ENCODE measurements at regions not wholly inside any gene's neighbourhood (a gene's known extent, or its start where the extent isn't known, plus 50 kb on each side); places are given as distances from the start of the nearest gene placed in this dataset.

DNA sequence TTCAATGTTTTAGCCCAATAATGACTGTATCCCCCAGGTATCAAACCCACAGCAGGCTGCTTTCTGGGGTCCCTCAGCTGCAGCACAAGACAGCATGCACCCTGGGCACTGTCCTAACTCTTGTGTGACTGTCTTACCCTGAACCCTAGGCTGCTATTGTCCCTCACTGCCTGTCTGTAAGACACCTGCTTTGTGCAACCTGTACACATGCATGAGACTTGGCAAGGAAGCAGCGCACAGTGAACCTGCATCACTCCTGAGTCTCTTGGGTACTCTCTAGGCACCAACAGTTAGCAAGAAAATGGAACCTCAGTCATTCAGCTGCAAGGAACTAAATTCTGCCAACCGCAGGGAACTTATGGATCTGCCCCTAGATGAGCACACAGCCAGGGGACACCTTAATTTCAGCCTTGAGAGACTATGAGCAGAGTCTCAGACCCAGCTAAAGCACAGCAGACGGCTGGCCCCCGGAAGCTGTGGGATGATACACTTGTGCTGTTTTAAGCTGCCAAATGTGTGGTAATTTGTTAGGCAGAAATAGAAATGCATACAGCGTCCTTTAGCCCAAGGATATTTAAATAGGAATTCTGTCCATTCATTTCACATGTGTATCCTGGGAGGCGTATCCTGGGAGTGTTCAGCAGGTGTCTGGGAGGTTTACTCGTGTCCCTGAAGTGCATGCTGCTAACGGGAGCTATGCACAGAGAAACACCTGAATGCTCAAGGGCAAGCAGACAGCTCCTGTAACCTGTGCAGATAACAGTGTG lies 223.8 kb downstream of the KLF13 start:
- FAIRE-seq = no peak
- no peak for DNase-seq (ENCODE audit: insufficient read length, low spot score)
- TF ChIP-seq, protein P1, sequence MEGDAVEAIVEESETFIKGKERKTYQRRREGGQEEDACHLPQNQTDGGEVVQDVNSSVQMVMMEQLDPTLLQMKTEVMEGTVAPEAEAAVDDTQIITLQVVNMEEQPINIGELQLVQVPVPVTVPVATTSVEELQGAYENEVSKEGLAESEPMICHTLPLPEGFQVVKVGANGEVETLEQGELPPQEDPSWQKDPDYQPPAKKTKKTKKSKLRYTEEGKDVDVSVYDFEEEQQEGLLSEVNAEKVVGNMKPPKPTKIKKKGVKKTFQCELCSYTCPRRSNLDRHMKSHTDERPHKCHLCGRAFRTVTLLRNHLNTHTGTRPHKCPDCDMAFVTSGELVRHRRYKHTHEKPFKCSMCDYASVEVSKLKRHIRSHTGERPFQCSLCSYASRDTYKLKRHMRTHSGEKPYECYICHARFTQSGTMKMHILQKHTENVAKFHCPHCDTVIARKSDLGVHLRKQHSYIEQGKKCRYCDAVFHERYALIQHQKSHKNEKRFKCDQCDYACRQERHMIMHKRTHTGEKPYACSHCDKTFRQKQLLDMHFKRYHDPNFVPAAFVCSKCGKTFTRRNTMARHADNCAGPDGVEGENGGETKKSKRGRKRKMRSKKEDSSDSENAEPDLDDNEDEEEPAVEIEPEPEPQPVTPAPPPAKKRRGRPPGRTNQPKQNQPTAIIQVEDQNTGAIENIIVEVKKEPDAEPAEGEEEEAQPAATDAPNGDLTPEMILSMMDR (IDR thresholded peaks at IDR 0.05; ENCODE audit: insufficient read depth, missing control alignments) = no peak

DNA sequence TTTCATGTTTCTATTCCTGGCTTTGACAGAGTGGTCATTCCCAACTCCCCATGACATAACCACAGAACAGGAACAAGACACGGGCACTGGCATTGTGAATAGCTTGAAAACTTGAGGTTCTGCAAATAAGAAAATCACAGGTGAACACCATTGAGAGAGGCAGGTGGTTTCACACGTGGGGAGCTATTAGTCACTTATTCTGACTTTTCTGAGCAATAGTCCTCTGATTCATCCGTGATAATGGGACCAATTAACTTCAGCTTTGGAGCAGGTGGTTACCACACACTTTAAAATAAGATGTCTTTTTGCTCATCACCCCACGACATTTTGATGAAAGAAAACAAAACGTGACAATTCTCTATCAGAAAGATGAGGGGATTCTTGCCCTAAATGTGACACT lies 224.7 kb downstream of the KLF13 start:
- TF ChIP-seq, protein P1 (IDR thresholded peaks at IDR 0.05; ENCODE audit: insufficient read depth, missing control alignments) = no peak
- FAIRE-seq = no peak

DNA sequence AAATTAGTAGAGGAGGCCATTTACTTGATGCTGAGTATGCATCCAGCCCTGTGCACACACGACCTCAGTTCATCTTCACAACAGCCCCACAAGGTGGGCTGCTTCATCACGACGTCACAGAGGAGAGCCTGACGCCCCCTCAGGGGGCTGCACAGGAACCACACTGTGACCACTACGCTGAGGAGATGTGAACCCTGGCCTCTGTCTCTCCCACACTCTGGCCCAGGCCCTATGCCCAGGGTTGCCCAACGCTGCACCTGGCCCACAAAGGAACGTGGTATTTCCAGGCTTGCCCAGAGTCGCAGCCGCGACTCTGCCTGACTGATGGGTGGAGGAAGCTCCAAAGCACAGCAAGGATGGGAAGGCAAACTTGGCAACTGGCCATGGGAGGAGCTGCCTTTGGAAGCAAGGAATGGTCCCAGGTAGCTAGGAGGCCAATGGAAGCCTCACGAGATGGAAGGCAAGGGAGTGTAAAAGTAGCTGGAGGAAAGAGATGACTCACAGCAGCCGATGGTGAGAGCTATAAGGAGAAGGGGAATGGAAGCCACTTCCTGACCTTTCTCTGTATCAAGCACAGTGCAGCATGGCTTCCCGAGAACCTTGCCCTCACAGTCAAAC lies 226.0 kb downstream of the KLF13 start:
- TF ChIP-seq, protein P1 (IDR thresholded peaks at IDR 0.05; ENCODE audit: insufficient read depth, missing control alignments) = no peak
- FAIRE-seq (no peak), DNase-seq (ENCODE audit: insufficient read length, low spot score) (no peak)

More for the DNA sequence above, 224.7 kb downstream of the KLF13 start:
- DNase-seq (ENCODE audit: insufficient read length, low spot score) = no peak

DNA sequence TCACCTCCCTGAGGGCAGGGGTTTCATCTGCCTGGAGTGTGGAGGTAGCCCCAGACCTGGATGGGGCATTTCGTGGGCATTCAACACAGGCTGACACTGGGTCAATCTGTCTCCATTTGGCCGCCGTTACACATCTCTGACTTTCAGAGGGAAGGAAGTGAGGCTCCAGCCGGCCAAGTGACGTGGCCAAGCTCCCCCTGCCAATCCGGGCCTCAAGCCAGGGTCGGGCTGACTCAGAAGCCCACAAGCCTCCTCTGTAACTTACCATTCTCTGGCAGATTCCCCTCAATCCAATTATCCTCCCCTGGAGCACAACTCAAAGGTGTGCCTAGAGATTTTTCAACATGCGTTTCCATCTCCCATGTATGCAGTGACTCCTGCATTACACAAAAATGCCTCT lies 227.6 kb downstream of the KLF13 start:
- TF ChIP-seq, protein P1 (IDR thresholded peaks at IDR 0.05; ENCODE audit: insufficient read depth, missing control alignments) = no peak
- no peak for DNase-seq (ENCODE audit: insufficient read length, low spot score)
- FAIRE-seq = no peak

DNA sequence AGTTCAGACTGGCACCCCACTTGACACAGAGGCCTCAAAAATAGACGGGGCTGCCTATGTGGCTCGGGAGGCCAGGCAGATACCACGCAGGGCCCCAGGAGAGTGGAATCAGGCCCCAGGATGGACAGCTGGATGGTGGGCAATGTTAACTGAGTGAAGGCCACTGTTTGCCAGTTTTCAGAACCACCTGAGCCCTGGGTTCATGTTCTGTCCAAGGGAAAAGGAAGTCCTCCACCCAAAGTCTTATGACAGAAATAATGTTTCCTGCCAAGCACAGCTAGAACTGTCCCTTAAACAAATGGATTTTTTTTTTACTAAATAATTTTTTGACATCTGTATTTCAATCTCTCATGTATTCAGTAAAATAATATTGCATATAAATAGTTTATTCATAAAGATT lies 228.4 kb downstream of the KLF13 start:
- no peak for DNase-seq (ENCODE audit: insufficient read length, low spot score)
- TF ChIP-seq, protein P1 (IDR thresholded peaks at IDR 0.05; ENCODE audit: insufficient read depth, missing control alignments) = no peak
- FAIRE-seq = no peak

DNA sequence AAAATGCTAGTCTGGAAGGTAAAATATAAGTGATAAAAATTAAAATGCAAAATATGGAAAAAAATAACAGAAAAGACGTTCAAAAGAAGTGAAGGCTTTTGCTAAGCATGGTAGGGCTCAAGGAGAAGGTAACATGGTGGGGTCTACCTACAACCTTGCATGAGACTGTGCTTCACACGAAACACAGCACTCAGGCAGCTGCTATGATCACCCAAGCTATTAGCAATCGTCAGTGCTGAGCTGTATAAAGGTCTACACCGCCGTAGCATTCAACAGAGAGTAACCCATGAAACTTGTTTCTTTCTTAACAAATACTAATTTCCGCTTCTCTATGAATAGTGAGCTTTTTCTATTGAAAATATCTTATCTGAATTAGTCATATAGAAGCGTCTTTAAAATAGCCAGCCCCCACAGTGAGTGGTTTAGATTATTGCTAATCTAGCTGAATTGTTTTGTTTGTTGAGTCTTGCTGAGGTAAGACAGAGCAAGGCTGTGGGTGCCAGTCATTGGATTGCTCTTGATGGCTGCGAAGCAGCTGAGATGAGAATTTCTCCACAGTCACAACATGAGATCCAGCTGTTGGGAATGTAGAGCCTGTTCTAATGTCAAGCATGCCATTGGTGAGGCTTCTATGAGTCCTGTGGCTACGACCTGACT lies 230.0 kb downstream of the KLF13 start:
- no peak for DNase-seq (ENCODE audit: insufficient read length, low spot score)
- FAIRE-seq = no peak
- TF ChIP-seq, protein P1 (IDR thresholded peaks at IDR 0.05; ENCODE audit: insufficient read depth, missing control alignments) = no peak
